Activated gamma-delta T cell treated with Interleukin-2 at 50 U/mL for 16 hours (primary cell): ENCODE measurements at regions not wholly inside any gene's neighbourhood (a gene's known extent, or its start where the extent isn't known, plus 50 kb on each side); places are given as distances from the start of the nearest gene placed in this dataset.
"Not testable (repeated sequence)": the region's sequence is repeated elsewhere in the genome, so short reads cannot be mapped to it uniquely, and the experiment has no call there.

Experiments
- DNase-seq: peaks from one replicate; pipeline ENCODE4 v3.0.0-alpha.2; 2020

DNA sequence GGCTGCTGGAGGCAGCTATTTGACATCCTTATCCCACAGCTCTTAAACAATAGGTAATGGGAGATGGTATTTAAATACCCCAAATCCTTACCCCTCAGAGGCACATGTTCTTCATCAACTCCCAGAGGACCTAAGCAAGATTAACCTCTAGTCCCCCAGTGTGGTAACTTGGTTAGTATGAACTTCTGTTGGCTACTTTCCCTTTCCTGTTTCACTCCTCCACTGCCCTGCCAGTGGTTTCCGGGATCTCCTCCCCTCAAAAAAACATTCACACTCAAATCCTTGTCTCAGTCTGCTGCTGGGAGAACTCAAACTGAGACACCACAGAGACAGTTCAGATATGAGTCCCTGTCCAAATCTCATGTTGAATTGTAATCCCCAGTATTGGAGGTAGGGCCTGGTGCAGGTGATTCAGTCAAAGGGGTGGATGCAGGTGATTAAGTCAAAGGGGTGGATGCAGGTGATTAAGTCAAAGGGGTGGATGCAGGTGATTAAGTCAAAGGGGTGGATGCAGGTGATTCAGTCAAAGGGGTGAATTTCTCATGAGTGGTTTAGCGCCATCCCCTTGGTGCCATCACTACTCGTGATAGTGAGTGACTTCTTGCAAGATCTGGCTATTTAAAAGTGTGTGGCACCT, 335.0 kb upstream of the CTNNB1 start:
- DNase-seq: no peak

GRCh38 chr3:40864915-40865314, 334.4 kb upstream of the CTNNB1 start:
- no peak for DNase-seq

GRCh38 chr3:40867797-40868196, 331.5 kb upstream of the CTNNB1 start:
- DNase-seq: no peak

- DNase-seq: no peak
These were observed 330.3 kb upstream of the CTNNB1 start for GRCh38 chr3:40869013-40869412.

DNA sequence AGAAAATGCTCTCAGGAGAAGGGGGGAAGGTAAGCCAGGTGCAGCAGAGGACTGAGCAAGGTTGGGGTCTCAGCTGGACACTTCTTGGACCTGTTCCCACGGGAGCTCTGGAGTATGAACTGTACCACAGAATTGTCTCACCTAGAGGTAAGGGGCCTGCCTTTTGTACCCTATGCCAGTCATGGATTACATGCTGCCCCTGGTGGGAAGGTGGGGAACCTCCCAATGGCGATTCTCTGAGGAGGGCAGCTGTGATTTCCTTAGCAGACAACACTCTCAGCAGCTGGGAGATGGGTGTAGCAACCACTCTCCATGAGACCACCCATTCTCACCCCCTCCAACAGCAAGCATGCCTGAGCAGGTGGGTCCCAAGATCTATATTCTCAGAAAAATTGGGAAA, 329.4 kb upstream of the CTNNB1 start:
- no peak for DNase-seq

GRCh38 chr3:40871394-40871793, 327.9 kb upstream of the CTNNB1 start:
- no peak for DNase-seq

DNA sequence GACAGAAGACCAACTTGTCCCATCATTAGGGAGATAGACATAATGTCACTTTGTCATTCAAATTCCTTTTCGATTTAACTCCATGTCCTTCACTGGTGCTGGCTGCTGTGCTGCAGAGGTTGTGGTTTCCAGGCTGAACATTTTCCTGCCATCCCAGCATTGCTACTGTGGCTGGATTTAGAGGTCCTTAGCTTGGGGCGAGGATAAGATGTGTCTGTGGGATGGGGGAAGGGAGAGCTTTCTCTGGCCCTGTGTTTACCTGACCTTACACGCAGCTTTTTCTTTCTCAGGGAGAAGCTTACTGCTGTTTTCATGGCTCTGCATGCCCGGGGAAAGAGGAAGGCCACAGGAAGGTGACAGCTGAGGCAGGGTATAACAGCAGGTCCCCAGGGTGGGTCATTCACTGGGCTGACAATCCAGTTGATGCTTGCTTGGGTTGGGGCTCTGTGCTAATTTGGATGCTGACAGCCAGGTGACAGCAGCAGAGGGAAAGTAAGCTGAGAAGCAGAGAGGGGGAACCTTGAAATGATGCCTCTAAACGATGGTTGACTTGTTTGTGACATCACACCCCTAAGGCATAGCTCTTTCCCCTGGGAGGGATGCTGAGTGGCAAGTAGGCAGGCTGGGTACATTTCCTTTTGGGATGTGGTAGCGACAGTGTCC, 326.9 kb upstream of the CTNNB1 start:
- no peak for DNase-seq

GRCh38 chr3:40873476-40873875, 325.8 kb upstream of the CTNNB1 start:
- no peak for DNase-seq

GRCh38 chr3:40873934-40874699, 325.2 kb upstream of the CTNNB1 start:
- DNase-seq: no peak

GRCh38 chr3:40875581-40875980, 323.7 kb upstream of the CTNNB1 start:
- DNase-seq: no peak

- DNase-seq: no peak
These were observed 323.3 kb upstream of the CTNNB1 start for GRCh38 chr3:40876009-40876408.

GRCh38 chr3:40876496-40876895, 322.8 kb upstream of the CTNNB1 start:
- DNase-seq: no peak

- DNase-seq: no peak
These were observed 321.5 kb upstream of the CTNNB1 start for GRCh38 chr3:40877631-40878463.

- DNase-seq: no peak
These were observed 320.8 kb upstream of the CTNNB1 start for GRCh38 chr3:40878464-40878905.

- no peak for DNase-seq
These were observed 313.9 kb upstream of the CTNNB1 start for GRCh38 chr3:40885430-40885829.

DNA sequence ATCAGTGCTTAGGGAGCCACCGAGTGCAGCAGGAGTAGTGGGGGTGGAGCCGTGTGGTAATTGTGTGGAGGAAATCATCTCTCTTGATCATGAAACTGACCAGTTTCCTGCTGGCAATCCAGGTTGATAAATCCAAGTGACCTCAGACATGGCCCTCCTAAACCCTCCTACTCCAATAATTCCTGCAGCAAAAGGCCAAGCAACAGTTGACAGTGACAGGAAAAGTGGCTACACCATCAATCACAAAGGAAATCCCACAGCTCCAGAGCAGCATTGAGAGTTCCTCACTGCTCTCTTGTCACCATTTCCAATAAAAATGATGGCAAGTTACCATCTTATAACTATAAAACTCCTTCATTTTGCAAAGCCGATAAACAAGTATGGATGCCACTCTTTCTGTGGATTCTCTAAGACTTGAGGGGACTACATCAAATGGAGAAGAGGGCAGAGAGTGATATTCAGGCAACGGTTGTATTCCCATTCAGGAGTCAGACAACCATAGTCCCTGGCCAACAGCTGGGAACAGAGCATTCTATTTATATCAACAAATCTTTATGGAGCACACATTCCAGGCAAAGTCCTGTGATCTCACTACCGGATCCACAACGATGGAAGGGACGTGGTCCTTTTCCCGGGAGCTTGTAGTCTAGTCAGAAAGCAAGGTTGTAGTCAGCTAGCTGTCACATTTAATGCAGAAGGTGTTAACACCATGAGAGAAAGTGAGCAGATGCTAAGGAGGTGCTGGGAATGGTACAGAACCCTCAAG, 312.5 kb upstream of the CTNNB1 start:
- no peak for DNase-seq

- no peak for DNase-seq
These were observed 308.1 kb upstream of the CTNNB1 start for GRCh38 chr3:40891186-40891585.

- no peak for DNase-seq
These were observed 304.2 kb upstream of the CTNNB1 start for GRCh38 chr3:40895109-40895508.

DNA sequence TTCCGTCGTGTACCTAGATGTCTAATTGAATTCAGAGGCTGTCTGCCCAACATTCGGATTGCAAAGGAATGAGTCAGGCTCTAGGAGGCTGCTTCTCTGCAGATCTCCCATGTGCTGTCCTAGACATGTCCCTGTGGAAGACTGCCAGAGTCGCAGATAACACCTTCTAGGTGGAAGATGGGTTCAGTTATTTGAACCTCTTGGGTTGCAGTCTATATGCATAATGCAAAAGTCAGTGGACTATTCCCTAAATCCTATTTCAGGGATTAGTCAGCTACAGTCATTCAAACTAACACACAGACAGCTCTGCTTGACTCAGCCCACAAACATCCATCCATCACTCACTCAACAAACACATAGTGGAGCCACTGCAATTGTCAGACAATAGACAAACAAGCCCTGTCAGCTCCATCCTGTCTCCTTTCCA, 300.0 kb upstream of the CTNNB1 start:
- DNase-seq: no peak

- no peak for DNase-seq
These were observed 298.0 kb upstream of the CTNNB1 start for GRCh38 chr3:40901298-40901697.

DNA sequence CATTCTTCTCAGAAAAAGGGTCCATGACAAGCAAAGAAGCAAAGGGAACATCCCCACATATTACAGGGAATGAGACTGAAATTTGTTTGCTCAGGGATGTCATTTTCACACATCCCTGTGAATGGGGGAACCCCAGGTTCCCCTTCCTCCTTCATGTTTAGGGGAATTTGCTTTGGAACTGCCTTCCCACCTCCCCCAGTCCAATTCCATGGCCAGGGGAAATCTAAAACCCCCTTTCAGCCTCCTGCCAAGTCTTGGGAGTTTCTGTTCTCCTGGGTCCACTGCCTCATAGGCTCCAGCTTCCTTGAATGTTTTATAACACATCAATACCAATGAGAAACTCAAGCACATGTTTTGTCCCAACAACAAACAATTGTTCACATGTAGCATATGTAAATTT, 297.5 kb upstream of the CTNNB1 start:
- DNase-seq: no peak

DNA sequence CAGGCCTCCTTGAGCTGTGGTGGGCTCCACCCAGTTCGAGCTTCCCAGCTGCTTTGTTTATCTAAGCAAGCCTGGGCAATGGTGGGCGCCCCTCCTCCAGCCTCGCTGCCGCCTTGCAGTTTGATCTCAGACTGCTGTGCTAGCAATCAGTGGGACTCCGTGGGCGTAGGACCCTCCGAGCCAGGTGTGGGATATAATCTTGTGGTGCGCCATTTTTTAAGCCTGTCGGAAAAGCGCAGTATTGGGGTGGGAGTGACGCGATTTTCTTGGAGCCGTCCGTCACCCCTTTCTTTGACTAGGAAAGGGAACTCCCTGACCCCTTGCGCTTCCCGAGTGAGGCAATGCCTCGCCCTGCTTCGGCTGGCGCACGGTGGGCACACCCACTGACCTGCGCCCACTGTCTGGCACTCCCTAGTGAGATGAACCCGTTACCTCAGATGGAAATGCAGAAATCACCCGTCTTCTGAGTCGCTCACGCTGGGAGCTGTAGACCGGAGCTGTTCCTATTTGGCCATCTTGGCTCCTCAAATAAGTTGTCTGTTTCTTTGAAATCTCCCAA, 291.3 kb upstream of the CTNNB1 start:
- DNase-seq: not testable (repeated sequence)
